Right lobe of liver (tissue), 6 donors: ENCODE measurements at regions not wholly inside any gene's neighbourhood (a gene's known extent, or its start where the extent isn't known, plus 50 kb on each side); places are given as distances from the start of the nearest gene placed in this dataset.

Experiments
- ATAC-seq, 4 donors: fragments of 200-7000 bp; cut with Tn5 transposase; one replicate each; pipeline ENCODE4 v1.9.1; 2020; ENCODE audit warnings: mild to moderate bottlenecking in 4 of 4, moderate library complexity in 4 of 4
- DNase-seq, 3 donors: peaks; one replicate each; pipeline ENCODE4 v3.0.0-alpha.2; 2020
- H3K27ac ChIP-seq, 3 donors: fragments of 200-600 bp; one replicate each; pipeline ENCODE4 v1.8.0; 2022
- H3K27me3 ChIP-seq, 2 donors: fragments of 200-600 bp; one replicate each; pipeline ENCODE4 v1.8.0; 2022
- H3K36me3 ChIP-seq, 4 donors: fragments of 200-600 bp; sonication (generic) in 1 of 4; one replicate each; pipeline versions ENCODE4 v1.5.1 to v1.8.0; 2017 to 2022; ENCODE audit warnings: control low read depth in 1 of 4
- H3K4me1 ChIP-seq, 4 donors: fragments of 200-600 bp; sonication (generic) in 1 of 4; one replicate each; pipeline versions ENCODE4 v1.5.1 to v1.8.0; 2017 to 2022; ENCODE audit warnings: control low read depth in 1 of 4
- H3K4me3 ChIP-seq, 3 donors: fragments of 200-600 bp; one replicate each; pipeline ENCODE4 v1.8.0; 2022
- H3K9me3 ChIP-seq, 4 donors: fragments of 200-600 bp; sonication (generic) in 1 of 4; one replicate each; pipeline versions ENCODE4 v1.5.1 to v1.8.0; 2017 to 2022; ENCODE audit warnings: control low read depth in 1 of 4
- CTCF ChIP-seq, 4 donors: fragments of 200-600 bp in 3 of 4; fragments of 450-650 bp in 1 of 4; IDR thresholded peaks; one replicate each; pipeline versions ENCODE4 v1.5.1 to v1.8.0; 2016 to 2022; ENCODE audit warnings: antibody characterized with exemption in 4 of 4, mild to moderate bottlenecking in 2 of 4
- POLR2A ChIP-seq: fragments of 450-650 bp; IDR thresholded peaks from one replicate; pipeline ENCODE4 v1.6.1; 2017; ENCODE audit warnings: antibody characterized with exemption, mild to moderate bottlenecking
- WGBS: methylation state at CpG from one replicate; pipeline ENCODE4 v1.1.6; 2018; ENCODE audit warnings: low coverage, low lambda C conversion rate; ENCODE audit not compliant: insufficient coverage; ENCODE audit errors: missing lambda C conversion rate; 5-methylcytosine and 5-hydroxymethylcytosine counted together
- intact Hi-C, 2 donors: fragments of 100-400 bp; cut with DNase I; formaldehyde crosslinking; loops; one replicate each; pipeline versions ENCODE4 v1.11.2 to v1.14.1; 2022
- donor health status: DM: no; HTN: yes; CAD: no.
- donor health status: DM: no; HTN: no; CAD: no.
- donor health status: DM: no; HTN: no; CAD: no.
- donor health status: DM: no; HTN: yes; CAD: no.
- donor health status: DM: no; HTN: yes; CAD: no.

DNA sequence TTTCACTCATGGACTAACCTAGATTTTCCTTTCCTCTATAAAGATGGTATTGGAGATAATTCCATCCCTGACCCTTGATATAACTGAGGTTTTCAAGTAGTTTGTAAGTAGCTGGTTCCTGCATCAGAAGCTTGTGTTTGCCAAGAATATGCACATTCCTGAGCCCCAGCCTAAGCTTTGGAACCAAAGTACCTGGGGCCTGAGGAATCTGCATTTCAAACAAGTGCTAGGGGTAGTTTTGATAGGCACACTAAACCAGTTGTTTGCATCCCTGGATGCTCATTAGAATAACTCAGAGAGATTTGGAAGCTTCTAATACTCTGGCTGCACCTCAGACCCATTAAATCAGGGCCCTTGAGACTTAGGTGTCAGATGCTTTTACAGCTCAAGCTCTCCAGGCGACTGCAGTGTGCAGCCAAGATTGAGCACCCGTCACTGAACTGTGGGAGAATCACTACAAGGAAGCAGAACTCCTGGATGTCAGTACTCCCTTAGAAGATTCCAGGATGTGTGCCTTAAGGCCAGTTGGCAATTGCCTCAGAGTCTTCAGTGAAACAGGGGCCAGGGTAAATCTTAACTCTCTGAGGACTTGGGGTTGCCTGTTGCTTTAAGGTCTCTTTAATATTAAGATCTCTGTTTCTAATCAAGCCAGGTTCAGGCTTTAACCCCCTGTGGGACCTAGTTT is 565.0 kb downstream of the REEP3 start:
- DNase-seq (no peak), ATAC-seq (no peak)
- intact Hi-C loops = no loop called here
- Histone ChIP-seq H3K4me3 (no peak overlapping the region), H3K27ac (no peak overlapping the region), H3K9me3 (no peaks in the 10 kb centered on the region), H3K27me3 (no peaks in the 10 kb centered on the region), H3K4me1 (no peaks in the 10 kb centered on the region), H3K36me3 (no peaks in the 10 kb centered on the region)
- WGBS = no CpG with 5 or more reads among the region's 2 CpGs
- no peak for TF ChIP-seq CTCF (IDR thresholded peaks at IDR 0.05)
- TF ChIP-seq POLR2A = no peak

DNA sequence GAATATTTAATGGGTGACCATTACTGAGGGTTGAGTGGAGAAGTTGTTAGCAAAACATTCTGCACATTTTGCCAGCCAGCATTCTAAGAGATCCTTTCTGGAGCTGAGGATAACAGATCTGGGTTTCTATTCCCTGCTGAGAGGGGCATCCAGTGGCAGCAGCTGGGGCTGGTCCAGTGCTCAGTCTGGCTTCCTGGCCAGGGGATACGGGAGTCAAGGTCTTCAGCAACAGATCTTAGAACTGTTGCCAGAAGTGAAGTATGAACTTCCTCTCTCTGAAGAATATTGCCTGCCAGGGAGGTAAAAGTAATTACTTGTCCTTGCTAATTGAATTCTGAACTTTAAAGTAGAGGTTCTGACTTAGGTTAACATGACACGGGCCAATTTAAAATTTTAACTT is 568.4 kb downstream of the REEP3 start:
- H3K9me3 ChIP-seq = no peaks in the 10 kb centered on the region
- no peaks in the 10 kb centered on the region for H3K4me1 ChIP-seq
- no peak for DNase-seq
- intact Hi-C loops = no loop called here
- TF ChIP-seq POLR2A = no peak
- no peak for TF ChIP-seq CTCF (IDR thresholded peaks at IDR 0.05)
- 31% methylated on average over 2 of the region's 2 CpGs for WGBS
- no peak overlapping the region for H3K4me3 ChIP-seq
- H3K36me3 ChIP-seq = no peaks in the 10 kb centered on the region
- H3K27me3 ChIP-seq = no peaks in the 10 kb centered on the region
- no peak for ATAC-seq
- H3K27ac ChIP-seq = no peak overlapping the region

GRCh38 chr10:64090865-64091264 is 569.7 kb downstream of the REEP3 start:
- H3K9me3 ChIP-seq = no peaks in the 10 kb centered on the region
- H3K36me3 ChIP-seq = no peaks in the 10 kb centered on the region
- H3K4me1 ChIP-seq = no peaks in the 10 kb centered on the region
- no peaks in the 10 kb centered on the region for H3K27me3 ChIP-seq
- no peak for DNase-seq
- ATAC-seq = no peak
- H3K4me3 ChIP-seq = no peak overlapping the region
- 72% methylated on average over 3 of the region's 3 CpGs for WGBS
- no peak overlapping the region for H3K27ac ChIP-seq
- TF ChIP-seq POLR2A (no peak), CTCF (IDR thresholded peaks at IDR 0.05) (no peak)
- intact Hi-C loops = no loop called here

- Histone ChIP-seq H3K27ac (no peak overlapping the region), H3K4me3 (no peak overlapping the region), H3K9me3 (no peaks in the 10 kb centered on the region), H3K27me3 (no peaks in the 10 kb centered on the region), H3K4me1 (no peaks in the 10 kb centered on the region), H3K36me3 (no peaks in the 10 kb centered on the region)
- DNase-seq = no peak
- intact Hi-C loops = no loop called here
- peak; percentile 35 to 62 (median 45) for ATAC-seq
- no peak for TF ChIP-seq POLR2A
- TF ChIP-seq CTCF (IDR thresholded peaks at IDR 0.05) = peak; percentile 29 to 44 (median 32)
- 14% methylated on average over 4 of the region's 4 CpGs for WGBS
These were observed 570.7 kb downstream of the REEP3 start for GRCh38 chr10:64091897-64092296.

- H3K27me3 ChIP-seq = no peaks in the 10 kb centered on the region
- WGBS = 62% methylated on average over 3 of the region's 3 CpGs
- DNase-seq (no peak), ATAC-seq (no peak)
- no peaks in the 10 kb centered on the region for H3K36me3 ChIP-seq
- H3K9me3 ChIP-seq = no peaks in the 10 kb centered on the region
- TF ChIP-seq CTCF (IDR thresholded peaks at IDR 0.05) (no peak), POLR2A (no peak)
- intact Hi-C loops = no loop called here
- H3K4me3 ChIP-seq = no peak overlapping the region
- H3K27ac ChIP-seq = no peak overlapping the region
- H3K4me1 ChIP-seq = no peaks in the 10 kb centered on the region
These were observed 572.1 kb downstream of the REEP3 start for GRCh38 chr10:64093304-64093703.
